Vagina (tissue), 2 donors: ENCODE measurements at regions not wholly inside any gene's neighbourhood (a gene's known extent, or its start where the extent isn't known, plus 50 kb on each side); places are given as distances from the start of the nearest gene placed in this dataset.

ENCODE experiments used
- CTCF ChIP-seq, 3 experiments: fragments of 450-650 bp in 2 of 3; fragments of 200-600 bp in 1 of 3; sonication (generic) in 1 of 3; IDR thresholded peaks; one replicate each; pipeline ENCODE4 v1.5.1; 2017 to 2019; ENCODE audit warnings: antibody characterized with exemption in 3 of 3, mild to moderate bottlenecking in 2 of 3, moderate library complexity in 2 of 3
- POLR2A ChIP-seq, 2 donors: fragments of 450-650 bp; IDR thresholded peaks; one replicate each; pipeline ENCODE4 v1.6.1; 2017; ENCODE audit warnings: antibody characterized with exemption in 2 of 2, mild to moderate bottlenecking in 2 of 2, moderate library complexity in 2 of 2

GRCh38 chr5:2022436-2022835, 139.7 kb upstream of the IRX4 start:
- TF ChIP-seq CTCF (IDR thresholded peaks at IDR 0.05) (no peak), POLR2A (IDR thresholded peaks at IDR 0.05) (no peak)
